GM19035 (cell line): ENCODE measurements at regions not wholly inside any gene's neighbourhood (a gene's known extent, or its start where the extent isn't known, plus 50 kb on each side); places are given as distances from the start of the nearest gene placed in this dataset.

Source experiments
- ATAC-seq: cut with Tn5 transposase; IDR thresholded peaks from one replicate; pipeline ENCODE4 v1.9.1; 2021; ENCODE audit not compliant: unreplicated experiment

GRCh38 chr2:187139469-187139868, 290.5 kb upstream of the ZSWIM2 start:
- no peak for ATAC-seq

- no peak for ATAC-seq
Measured at GRCh38 chr2:187138265-187138664, 289.3 kb upstream of the ZSWIM2 start.

GRCh38 chr2:187136646-187137045, 287.7 kb upstream of the ZSWIM2 start:
- ATAC-seq, result no peak

- ATAC-seq, result no peak
Measured at GRCh38 chr2:187134306-187134705, 285.3 kb upstream of the ZSWIM2 start.

- no peak for ATAC-seq
Measured at GRCh38 chr2:187129868-187130267, 280.9 kb upstream of the ZSWIM2 start.

GRCh38 chr2:187129306-187129705, 280.3 kb upstream of the ZSWIM2 start:
- no peak for ATAC-seq

GRCh38 chr2:187126247-187127005, 277.5 kb upstream of the ZSWIM2 start:
- no peak for ATAC-seq

- ATAC-seq, result no peak
Measured at GRCh38 chr2:187125318-187125717, 276.3 kb upstream of the ZSWIM2 start.

- no peak for ATAC-seq
Measured at GRCh38 chr2:187124529-187124928, 275.6 kb upstream of the ZSWIM2 start.

- ATAC-seq, result no peak
Measured at GRCh38 chr2:187118331-187119099, 269.5 kb upstream of the ZSWIM2 start.

- ATAC-seq, result no peak
Measured at GRCh38 chr2:187117483-187117882, 268.5 kb upstream of the ZSWIM2 start.

GRCh38 chr2:187115627-187116026, 266.7 kb upstream of the ZSWIM2 start:
- ATAC-seq, result no peak

GRCh38 chr2:187107001-187107400, 258.0 kb upstream of the ZSWIM2 start:
- no peak for ATAC-seq

- ATAC-seq, result no peak
Measured at GRCh38 chr2:187105218-187105617, 256.2 kb upstream of the ZSWIM2 start.

- no peak for ATAC-seq
Measured at GRCh38 chr2:187102381-187102780, 253.4 kb upstream of the ZSWIM2 start.

GRCh38 chr2:187098154-187098553, 249.2 kb upstream of the ZSWIM2 start:
- no peak for ATAC-seq

GRCh38 chr2:187093771-187094412, 244.9 kb upstream of the ZSWIM2 start:
- no peak for ATAC-seq

- ATAC-seq, result no peak
Measured at GRCh38 chr2:187091664-187092063, 242.7 kb upstream of the ZSWIM2 start.

GRCh38 chr2:187084524-187084923, 235.6 kb upstream of the ZSWIM2 start:
- no peak for ATAC-seq

- ATAC-seq, result no peak
Measured at GRCh38 chr2:187081461-187081860, 232.5 kb upstream of the ZSWIM2 start.

GRCh38 chr2:187079901-187080300, 230.9 kb upstream of the ZSWIM2 start:
- no peak for ATAC-seq

GRCh38 chr2:187078297-187078696, 229.3 kb upstream of the ZSWIM2 start:
- ATAC-seq, result no peak
